Vagina (tissue), 2 donors: ENCODE measurements at regions not wholly inside any gene's neighbourhood (a gene's known extent, or its start where the extent isn't known, plus 50 kb on each side); places are given as distances from the start of the nearest gene placed in this dataset.

Source experiments
- CTCF ChIP-seq, 3 experiments: fragments of 450-650 bp in 2 of 3; fragments of 200-600 bp in 1 of 3; sonication (generic) in 1 of 3; IDR thresholded peaks; one replicate each; pipeline ENCODE4 v1.5.1; 2017 to 2019; ENCODE audit warnings: antibody characterized with exemption in 3 of 3, mild to moderate bottlenecking in 2 of 3, moderate library complexity in 2 of 3
- POLR2A ChIP-seq, 2 donors: fragments of 450-650 bp; IDR thresholded peaks; one replicate each; pipeline ENCODE4 v1.6.1; 2017; ENCODE audit warnings: antibody characterized with exemption in 2 of 2, mild to moderate bottlenecking in 2 of 2, moderate library complexity in 2 of 2
- POLR2AphosphoS5 ChIP-seq, 2 donors: sonication (generic); formaldehyde crosslinking; IDR thresholded peaks; one replicate each; pipeline ENCODE4 v1.9.0; 2017; ENCODE audit warnings: antibody characterized with exemption in 2 of 2, mild to moderate bottlenecking in 2 of 2, low read depth in 1 of 2; ENCODE audit not compliant: insufficient read depth in 1 of 2

GRCh38 chrX:139222511-139223200 is 307.9 kb upstream of the F9 start:
- TF ChIP-seq POLR2A (IDR thresholded peaks at IDR 0.05) (no peak), CTCF (IDR thresholded peaks at IDR 0.05) (no peak), POLR2AphosphoS5 (IDR thresholded peaks at IDR 0.05; ENCODE audit: insufficient read depth in 1 of 2, low read depth in 1 of 2) (no peak)
